Activated CD4-positive, alpha-beta T cell treated with anti-CD3 and anti-CD28 coated beads, Interleukin-2, Interleukin-4, amounts not matched to agents 100 ng/mL and 50 ng/mL, durations not matched to agents 16 hours and 8 hours (primary cell): ENCODE measurements at regions not wholly inside any gene's neighbourhood (a gene's known extent, or its start where the extent isn't known, plus 50 kb on each side); places are given as distances from the start of the nearest gene placed in this dataset.
"Not testable (repeated sequence)": the region's sequence is repeated elsewhere in the genome, so short reads cannot be mapped to it uniquely, and the experiment has no call there.

Experiments
- DNase-seq: peaks from one replicate; pipeline ENCODE4 v3.0.0-alpha.2; 2020; ENCODE audit warnings: low spot score

DNA sequence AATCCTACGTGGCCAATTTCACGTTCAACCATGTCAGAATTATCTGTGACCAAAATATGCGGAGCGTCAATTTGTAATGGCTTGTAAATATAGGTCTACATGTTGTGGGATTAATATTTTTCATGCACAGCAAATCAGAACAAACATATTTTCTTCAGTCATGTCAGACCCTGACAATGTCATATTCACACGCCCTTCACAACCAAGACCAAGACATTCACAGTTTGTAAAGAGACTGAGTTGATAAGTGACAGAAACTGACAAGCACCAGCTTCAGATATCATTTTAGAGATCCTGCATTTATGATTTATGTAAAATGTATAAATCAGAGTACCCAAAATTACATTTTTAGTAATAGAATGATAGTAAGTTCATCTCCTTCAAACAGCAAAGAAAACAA lies 57.3 kb upstream of the NOVA1 start:
- no peak for DNase-seq

- no peak for DNase-seq
Observed at GRCh38 chr14:26663506-26663905, 65.7 kb upstream of the NOVA1 start.

GRCh38 chr14:26678732-26679420 lies 81.0 kb upstream of the NOVA1 start:
- not testable (repeated sequence) for DNase-seq

DNA sequence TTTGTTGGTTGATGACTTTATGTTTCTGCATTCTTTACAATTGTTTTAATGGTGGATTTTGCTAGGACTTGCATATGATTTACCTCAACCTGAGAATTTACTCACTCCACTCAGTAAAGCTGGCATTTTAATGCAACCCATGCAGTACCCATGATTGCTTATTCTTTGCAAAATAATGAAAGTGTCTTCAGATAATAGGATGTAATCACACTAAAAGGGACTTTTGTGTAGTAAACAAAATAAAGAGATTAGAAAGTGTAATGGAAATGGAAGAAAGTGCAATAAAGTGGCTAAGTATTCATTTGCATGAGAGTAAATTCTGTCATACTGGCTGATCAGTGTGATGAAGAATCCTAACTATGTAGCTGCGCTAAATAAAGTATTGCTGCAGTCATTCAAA lies 87.6 kb upstream of the NOVA1 start:
- DNase-seq = no peak

DNA sequence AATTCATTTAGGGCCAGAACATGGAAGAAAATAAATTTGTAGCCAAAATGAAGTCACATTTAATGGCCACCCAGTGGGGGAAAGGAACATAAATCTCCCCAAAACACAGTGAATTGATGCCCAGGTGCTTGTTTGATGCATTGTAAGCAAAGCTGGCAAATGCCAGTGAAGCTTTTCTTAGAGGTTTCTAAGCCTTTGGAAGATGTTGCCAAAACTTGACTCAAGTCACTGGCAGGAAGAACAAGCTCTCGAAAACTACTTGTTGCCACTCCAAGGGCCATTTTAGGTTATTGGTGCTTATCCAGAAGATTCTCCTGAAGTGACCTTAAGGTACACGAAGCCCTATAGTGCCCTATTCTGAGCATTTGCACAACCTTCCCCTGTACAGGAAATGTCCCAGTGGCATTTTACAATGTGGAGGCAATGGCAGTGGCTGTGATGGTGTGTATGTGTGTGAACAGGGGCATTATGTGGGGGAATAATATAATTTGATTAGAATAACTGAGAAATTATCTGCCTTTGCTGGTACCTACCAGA lies 89.5 kb upstream of the NOVA1 start:
- DNase-seq = no peak

- DNase-seq = no peak
Observed at GRCh38 chr14:26694521-26694920, 96.7 kb upstream of the NOVA1 start.

GRCh38 chr14:26702721-26703230 lies 104.9 kb upstream of the NOVA1 start:
- no peak for DNase-seq

- no peak for DNase-seq
Observed at GRCh38 chr14:26703686-26704366, 106.0 kb upstream of the NOVA1 start.

GRCh38 chr14:26707234-26707633 lies 109.4 kb upstream of the NOVA1 start:
- DNase-seq = no peak

DNA sequence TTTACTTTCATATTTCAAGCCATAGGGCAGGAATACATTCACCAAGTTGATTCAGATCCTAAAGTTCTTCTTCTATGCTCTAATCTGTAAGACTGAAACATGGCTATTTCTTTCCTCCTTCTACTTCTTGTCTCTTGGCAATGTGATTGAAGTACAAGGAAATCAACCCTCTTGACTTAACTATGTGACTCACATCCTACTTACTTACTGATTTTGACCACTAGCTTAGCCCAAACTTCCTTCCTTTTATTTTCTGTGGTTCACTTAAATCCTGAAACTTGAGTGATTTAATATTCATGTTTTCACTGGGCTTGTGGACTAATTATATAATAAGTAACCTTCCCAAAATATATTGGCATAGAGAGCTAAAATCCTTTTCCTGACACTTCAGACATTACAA lies 111.2 kb upstream of the NOVA1 start:
- no peak for DNase-seq

DNA sequence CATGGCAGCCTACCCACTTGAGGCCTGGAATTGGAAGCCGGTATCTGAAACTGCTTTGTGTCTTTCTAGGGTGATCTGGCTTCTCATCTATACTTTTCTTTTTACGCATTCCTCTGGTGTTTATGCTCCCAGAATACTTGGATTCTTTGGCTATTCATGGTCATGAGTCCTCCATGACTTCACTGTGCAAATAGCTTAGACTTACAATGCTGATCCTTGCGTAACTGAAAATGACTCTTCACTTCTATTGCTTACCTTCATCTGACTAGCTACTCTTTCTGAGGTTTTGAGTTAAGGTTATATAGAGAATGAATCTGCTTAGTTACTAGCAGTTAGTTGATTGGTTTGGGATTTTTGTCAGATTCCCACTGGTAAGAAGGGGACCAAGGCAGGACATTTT lies 121.7 kb upstream of the NOVA1 start:
- no peak for DNase-seq

- no peak for DNase-seq
Observed at GRCh38 chr14:26722258-26722657, 124.4 kb upstream of the NOVA1 start.

DNA sequence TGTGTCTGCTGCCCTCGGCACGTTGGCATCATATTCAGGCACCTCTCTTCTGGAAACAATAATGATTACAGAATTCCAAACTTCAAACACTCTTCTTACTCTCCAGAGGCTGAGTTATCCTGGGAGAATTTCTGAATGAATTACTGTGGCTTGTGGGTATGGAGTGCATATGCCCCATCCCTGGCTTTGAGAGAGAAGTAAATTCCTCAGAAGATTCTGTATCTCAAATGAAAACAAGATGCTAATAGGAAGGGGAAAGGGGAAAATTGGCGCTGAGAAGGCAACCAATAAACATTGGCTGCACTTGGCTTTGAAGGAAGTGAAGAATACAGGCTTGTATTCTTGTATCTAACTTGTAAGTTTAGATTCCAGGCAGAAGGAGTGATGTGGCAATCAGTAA lies 132.0 kb upstream of the NOVA1 start:
- no peak for DNase-seq

- DNase-seq = no peak
Observed at GRCh38 chr14:26730929-26731618, 133.2 kb upstream of the NOVA1 start.

DNA sequence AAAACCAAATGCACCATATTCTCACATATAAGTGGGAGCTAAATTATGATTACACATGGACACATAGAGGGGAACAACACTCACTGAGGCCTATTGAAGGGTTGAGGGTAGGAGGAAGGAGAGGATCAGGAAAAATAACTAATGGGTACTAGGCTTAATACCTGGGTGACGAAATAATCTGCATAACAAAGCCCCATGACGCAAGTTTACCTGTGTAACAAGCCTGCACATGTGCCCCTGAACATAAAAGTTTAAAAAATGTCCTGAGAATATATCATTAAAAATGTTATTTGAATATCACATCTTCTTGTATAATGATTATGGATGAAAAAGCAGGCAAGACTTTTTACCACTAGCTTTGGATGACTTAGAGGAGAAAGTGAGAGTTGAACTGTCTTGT lies 138.0 kb upstream of the NOVA1 start:
- no peak for DNase-seq

GRCh38 chr14:26738571-26738970 lies 140.7 kb upstream of the NOVA1 start:
- DNase-seq = no peak

DNA sequence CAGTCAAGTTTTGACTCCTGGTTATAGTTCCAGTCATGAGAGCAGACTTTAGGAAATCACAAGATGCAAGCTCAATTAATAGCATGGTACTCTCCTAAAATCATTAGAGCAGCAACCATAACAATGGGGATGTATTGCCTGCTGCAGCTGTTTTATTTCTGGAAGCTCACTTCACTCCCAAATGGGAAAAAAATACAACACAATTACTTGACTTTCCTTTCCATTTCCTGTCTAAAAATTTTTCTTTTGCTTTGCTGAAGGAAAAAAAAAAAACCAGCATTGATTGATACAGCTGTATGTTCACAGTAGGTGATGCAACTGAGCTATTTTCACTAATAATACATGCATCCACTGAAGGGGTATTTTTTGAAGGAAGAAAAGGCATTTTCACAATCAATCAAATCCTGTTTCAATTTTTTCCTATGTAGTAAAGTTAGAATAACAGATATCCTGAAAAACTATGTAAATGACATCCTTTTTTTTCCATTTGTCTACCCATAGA lies 143.9 kb upstream of the NOVA1 start:
- DNase-seq = no peak

- DNase-seq = no peak
Observed at GRCh38 chr14:26743284-26743683, 145.5 kb upstream of the NOVA1 start.

DNA sequence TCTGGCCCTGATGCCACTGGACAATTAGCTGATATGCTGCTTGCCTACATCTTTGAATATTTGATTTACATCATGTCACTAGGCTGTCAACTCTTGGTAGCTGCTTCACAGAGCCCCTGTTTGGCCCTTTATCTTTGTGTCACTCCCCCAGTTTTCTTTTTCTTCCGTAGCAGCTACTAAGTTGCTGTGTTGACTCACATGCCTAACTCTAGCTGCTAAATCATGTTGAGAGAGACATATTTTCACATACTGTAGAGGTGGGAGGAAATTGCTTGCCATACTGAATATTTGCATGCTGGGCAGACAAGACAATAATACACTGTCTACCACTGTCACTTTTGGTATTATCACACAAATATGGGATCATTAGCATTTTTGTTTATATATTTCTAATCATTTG lies 147.1 kb upstream of the NOVA1 start:
- no peak for DNase-seq

DNA sequence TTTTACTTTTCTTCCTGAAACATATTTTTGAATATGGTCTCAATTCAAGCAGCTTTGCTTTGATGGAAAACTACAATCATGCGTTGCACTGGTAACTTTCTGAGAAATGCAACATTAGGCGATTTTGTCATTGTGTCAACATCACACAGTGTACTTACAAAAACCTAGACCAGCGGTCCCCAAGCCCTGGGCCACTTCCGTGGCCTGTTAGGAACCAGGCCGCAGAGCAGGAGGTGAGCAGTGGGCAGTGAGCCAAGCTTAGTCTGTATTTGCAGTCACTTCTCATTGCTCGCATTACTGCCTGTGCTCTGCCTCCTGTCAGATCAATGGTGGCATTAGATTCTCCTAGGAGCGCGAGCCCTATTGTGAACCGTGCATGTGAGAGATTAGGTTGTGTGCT lies 163.7 kb upstream of the NOVA1 start:
- no peak for DNase-seq

- DNase-seq = no peak
Observed at GRCh38 chr14:26765301-26765700, 167.5 kb upstream of the NOVA1 start.

GRCh38 chr14:26765768-26766520 lies 168.1 kb upstream of the NOVA1 start:
- no peak for DNase-seq
